Stomach (tissue), 8 donors: ENCODE measurements at regions not wholly inside any gene's neighbourhood (a gene's known extent, or its start where the extent isn't known, plus 50 kb on each side); places are given as distances from the start of the nearest gene placed in this dataset.

ENCODE experiments used
- DNase-seq, 2 donors: peaks; one replicate each; pipeline versions ENCODE4 v3.0.0 to v3.0.0-alpha.2; 2013 to 2019
- H3K27ac ChIP-seq, 5 donors: fragments of 200-600 bp in 4 of 5; sonication (generic) in 4 of 5; one replicate each; pipeline ENCODE4 v1.5.1; 2013 to 2019; ENCODE audit warnings: mild to moderate bottlenecking in 1 of 5, moderate library complexity in 1 of 5
- H3K27me3 ChIP-seq, 3 donors: fragments of 200-600 bp; sonication (generic); one replicate each; pipeline ENCODE4 v1.5.1; 2017 to 2019; ENCODE audit warnings: mixed run types in 1 of 3
- H3K36me3 ChIP-seq, 4 donors: fragments of 200-600 bp; sonication (generic); 1 replicate in 3 of 4; 2 replicates in 1 of 4; pipeline ENCODE4 v1.5.1; 2016 to 2019
- H3K4me1 ChIP-seq, 4 donors: fragments of 200-600 bp; sonication (generic); one replicate each; pipeline ENCODE4 v1.5.1; 2016 to 2019
- H3K4me3 ChIP-seq, 4 donors: fragments of 200-600 bp; sonication (generic) in 3 of 4; one replicate each; pipeline ENCODE4 v1.5.1; 2016 to 2019; ENCODE audit warnings: mild to moderate bottlenecking in 1 of 4
- H3K9me3 ChIP-seq, 4 donors: fragments of 200-600 bp; sonication (generic); one replicate each; pipeline ENCODE4 v1.5.1; 2016 to 2019
- EP300 ChIP-seq: sonication (generic); formaldehyde crosslinking; IDR thresholded peaks from one replicate; pipeline ENCODE4 v1.6.1; 2017; ENCODE audit warnings: antibody characterized with exemption
- POLR2A ChIP-seq, 4 donors: fragments of 450-650 bp; IDR thresholded peaks; one replicate each; pipeline ENCODE4 v1.6.1; 2016; ENCODE audit warnings: antibody characterized with exemption in 4 of 4, control low read depth in 2 of 4, mild to moderate bottlenecking in 1 of 4, moderate library complexity in 1 of 4
- POLR2AphosphoS5 ChIP-seq, 3 donors: sonication (generic); formaldehyde crosslinking; IDR thresholded peaks; one replicate each; pipeline ENCODE4 v1.6.1; 2016; ENCODE audit warnings: antibody characterized with exemption in 3 of 3
- WGBS, 5 donors: extraction: QIAGEN DNeasy Blood & Tissue Kit in 3 of 5; methylation state at CpG; one replicate each; pipeline versions ENCODE4 v1.1.5 to v1.1.7; 2013 to 2018; 5-methylcytosine and 5-hydroxymethylcytosine counted together
- intact Hi-C: fragments of 100-400 bp; cut with DNase I; formaldehyde crosslinking; loops from one replicate; pipeline ENCODE4 v1.15.1; 2023; ENCODE audit warnings: low total_unique reads
- small RNA-seq, 4 donors: library from RNA; depleted of rRNA; stranded (forward); fragments of <200 nt; gene quantifications; one replicate each; pipeline ENCODE3, GENCODE V24; 2016
- TF ChIP-seq, protein P1 (sequence below), 7 experiments: fragments of 450-650 bp in 4 of 7; fragments of 200-600 bp in 3 of 7; sonication (generic) in 3 of 7; IDR thresholded peaks; one replicate each; pipeline ENCODE4 v1.5.1; 2016 to 2019; ENCODE audit warnings: antibody characterized with exemption in 7 of 7, control low read depth in 2 of 7, mild to moderate bottlenecking in 1 of 7
- donor health status: healthy with polysubstance abuse.
- donor health status: Bipolar disorder and iron deficiency.
- donor health status: healthy.

- peak in 1 of 2 donors; percentile 28 for DNase-seq
- Histone ChIP-seq H3K36me3 (no peaks in the 10 kb centered on the region), H3K27ac (no peak overlapping the region), H3K9me3 (no peaks in the 10 kb centered on the region), H3K4me3 (no peak overlapping the region), H3K27me3 (no peaks in the 10 kb centered on the region), H3K4me1 (no peaks in the 10 kb centered on the region)
- intact Hi-C loops, result no loop called here
- TF ChIP-seq POLR2AphosphoS5 (IDR thresholded peaks at IDR 0.05) (no peak), EP300 (no peak), POLR2A (IDR thresholded peaks at IDR 0.05) (no peak)
- TF ChIP-seq, protein P1, sequence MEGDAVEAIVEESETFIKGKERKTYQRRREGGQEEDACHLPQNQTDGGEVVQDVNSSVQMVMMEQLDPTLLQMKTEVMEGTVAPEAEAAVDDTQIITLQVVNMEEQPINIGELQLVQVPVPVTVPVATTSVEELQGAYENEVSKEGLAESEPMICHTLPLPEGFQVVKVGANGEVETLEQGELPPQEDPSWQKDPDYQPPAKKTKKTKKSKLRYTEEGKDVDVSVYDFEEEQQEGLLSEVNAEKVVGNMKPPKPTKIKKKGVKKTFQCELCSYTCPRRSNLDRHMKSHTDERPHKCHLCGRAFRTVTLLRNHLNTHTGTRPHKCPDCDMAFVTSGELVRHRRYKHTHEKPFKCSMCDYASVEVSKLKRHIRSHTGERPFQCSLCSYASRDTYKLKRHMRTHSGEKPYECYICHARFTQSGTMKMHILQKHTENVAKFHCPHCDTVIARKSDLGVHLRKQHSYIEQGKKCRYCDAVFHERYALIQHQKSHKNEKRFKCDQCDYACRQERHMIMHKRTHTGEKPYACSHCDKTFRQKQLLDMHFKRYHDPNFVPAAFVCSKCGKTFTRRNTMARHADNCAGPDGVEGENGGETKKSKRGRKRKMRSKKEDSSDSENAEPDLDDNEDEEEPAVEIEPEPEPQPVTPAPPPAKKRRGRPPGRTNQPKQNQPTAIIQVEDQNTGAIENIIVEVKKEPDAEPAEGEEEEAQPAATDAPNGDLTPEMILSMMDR (IDR thresholded peaks at IDR 0.05), result no peak
Observed at GRCh38 chr18:67577386-67577785, 60.9 kb upstream of the DSEL start.

- no peaks in the 10 kb centered on the region for H3K36me3 ChIP-seq
- WGBS, 5 donors, result 79 to 86% (median 85%) methylated on average over 3 of the region's 3 CpGs
- intact Hi-C loops, result no loop called here
- no peak overlapping the region for H3K4me3 ChIP-seq
- TF ChIP-seq, protein P1 (IDR thresholded peaks at IDR 0.05), result no peak
- no peak for TF ChIP-seq POLR2AphosphoS5 (IDR thresholded peaks at IDR 0.05)
- TF ChIP-seq EP300, result no peak
- no peak for TF ChIP-seq POLR2A (IDR thresholded peaks at IDR 0.05)
- no peak for DNase-seq
- H3K4me1 ChIP-seq, result no peaks in the 10 kb centered on the region
- H3K27ac ChIP-seq, result no peak overlapping the region
- H3K9me3 ChIP-seq, result no peaks in the 10 kb centered on the region
- H3K27me3 ChIP-seq, result no peaks in the 10 kb centered on the region
Observed at GRCh38 chr18:67574749-67575148, 58.2 kb upstream of the DSEL start.

GRCh38 chr18:67568166-67568565 is 51.6 kb upstream of the DSEL start:
- intact Hi-C loops, result no loop called here
- WGBS, 5 donors, result 70 to 82% (median 75%) methylated on average over 2 of the region's 2 CpGs
- TF ChIP-seq, protein P1 (IDR thresholded peaks at IDR 0.05), result no peak
- TF ChIP-seq POLR2AphosphoS5 (IDR thresholded peaks at IDR 0.05) (no peak), EP300 (no peak), POLR2A (IDR thresholded peaks at IDR 0.05) (no peak)

More at GRCh38 chr18:67568166-67568565, 51.6 kb upstream of the DSEL start:
- H3K27ac ChIP-seq, result no peak overlapping the region
- no peak for DNase-seq
- H3K4me3 ChIP-seq, result no peak overlapping the region
- H3K4me1 ChIP-seq, result no peaks in the 10 kb centered on the region
- H3K36me3 ChIP-seq, result no peaks in the 10 kb centered on the region
- no peaks in the 10 kb centered on the region for H3K9me3 ChIP-seq
- H3K27me3 ChIP-seq, result no peaks in the 10 kb centered on the region

Small RNAs in the stretch of these regions (small RNA-seq; reads per million reads assigned to genes)
- gene AC067819.1, result 0 reads per million in 4 donors
